ENCODE measurements at regions not wholly inside any gene's neighbourhood (a gene's known extent, or its start where the extent isn't known, plus 50 kb on each side); places are given as distances from the start of the nearest gene placed in this dataset.
"Not testable (repeated sequence)": the region's sequence is repeated elsewhere in the genome, so short reads cannot be mapped to it uniquely, and the experiment has no call there.

DNA sequence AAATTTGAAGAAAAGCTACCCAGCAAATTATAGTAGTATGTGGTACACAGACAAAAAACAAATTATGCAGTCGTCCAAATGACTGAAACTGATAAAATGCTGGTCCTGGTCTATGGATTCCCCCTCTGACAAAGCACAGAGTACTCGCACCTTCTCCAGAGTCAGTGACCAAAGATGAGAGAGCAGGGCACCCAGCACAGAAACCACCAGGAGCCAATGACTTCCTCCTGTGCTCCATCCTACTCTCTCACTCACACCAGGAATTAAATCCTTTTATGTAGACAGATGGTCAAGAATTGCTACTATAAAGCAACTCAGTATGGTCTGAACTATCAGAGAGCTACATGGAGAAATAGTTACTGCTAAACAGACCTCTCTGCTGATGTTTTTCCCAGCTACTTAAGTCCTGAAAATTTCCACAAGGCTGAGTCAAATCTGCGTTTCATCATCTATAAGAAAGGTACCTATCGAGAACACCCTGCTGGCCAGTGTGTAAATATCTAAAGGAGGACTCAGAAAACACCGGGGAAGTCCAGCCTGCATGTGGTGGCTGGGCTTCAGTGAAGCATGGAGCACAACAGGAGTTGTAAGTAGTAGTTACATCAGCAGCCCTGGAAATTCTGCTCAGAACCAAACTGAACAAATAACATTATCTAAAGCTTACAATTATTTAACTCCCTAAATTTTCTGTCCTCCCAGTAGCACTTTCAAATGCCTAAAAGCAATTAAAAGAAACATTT lies 84.5 kb upstream of the FBXO28 start:
- ATAC-seq; DNase-seq (ENCODE audit: low spot score): not testable (repeated sequence)

DNA sequence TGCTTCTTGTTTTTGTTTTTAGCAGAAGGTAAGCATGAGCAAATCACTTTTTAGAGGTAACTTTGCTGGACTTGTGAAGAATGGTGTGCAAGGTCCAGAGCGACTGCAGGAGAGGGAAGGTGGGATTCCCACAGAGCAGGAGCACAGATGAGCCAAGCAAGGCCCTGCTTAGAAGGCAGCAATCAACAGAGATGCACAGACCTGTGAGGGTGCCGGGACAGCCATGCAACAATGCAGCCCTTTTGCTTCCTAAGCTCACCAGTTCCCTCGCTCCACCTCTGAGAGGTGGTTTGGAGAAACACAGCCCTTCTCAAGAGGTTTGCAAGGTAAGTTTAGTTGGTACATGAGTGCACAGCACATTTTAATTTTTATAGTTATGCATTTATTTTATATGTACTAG lies 85.1 kb upstream of the FBXO28 start:
- ATAC-seq; DNase-seq (ENCODE audit: low spot score): not testable (repeated sequence)

DNA sequence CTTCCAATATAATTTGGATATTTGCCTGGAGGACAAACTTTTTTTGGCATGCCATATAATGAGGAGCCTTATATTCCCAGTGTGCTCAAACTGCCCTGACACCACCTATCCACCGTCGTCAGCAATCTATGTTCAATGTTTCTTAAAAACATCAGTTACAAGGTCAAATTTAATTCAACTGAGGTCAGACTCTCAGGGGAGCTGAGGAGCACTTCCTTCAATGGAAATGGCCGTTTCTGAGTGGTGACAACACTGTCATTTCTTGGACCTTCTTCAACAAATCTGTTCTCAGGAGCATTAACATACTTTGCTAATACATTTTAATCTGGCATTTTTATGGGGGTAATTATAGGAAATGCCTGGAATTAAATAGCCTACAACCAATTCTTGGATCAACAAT lies 90.8 kb upstream of the FBXO28 start:
- not testable (repeated sequence) for ATAC-seq; DNase-seq (ENCODE audit: low spot score)

DNA sequence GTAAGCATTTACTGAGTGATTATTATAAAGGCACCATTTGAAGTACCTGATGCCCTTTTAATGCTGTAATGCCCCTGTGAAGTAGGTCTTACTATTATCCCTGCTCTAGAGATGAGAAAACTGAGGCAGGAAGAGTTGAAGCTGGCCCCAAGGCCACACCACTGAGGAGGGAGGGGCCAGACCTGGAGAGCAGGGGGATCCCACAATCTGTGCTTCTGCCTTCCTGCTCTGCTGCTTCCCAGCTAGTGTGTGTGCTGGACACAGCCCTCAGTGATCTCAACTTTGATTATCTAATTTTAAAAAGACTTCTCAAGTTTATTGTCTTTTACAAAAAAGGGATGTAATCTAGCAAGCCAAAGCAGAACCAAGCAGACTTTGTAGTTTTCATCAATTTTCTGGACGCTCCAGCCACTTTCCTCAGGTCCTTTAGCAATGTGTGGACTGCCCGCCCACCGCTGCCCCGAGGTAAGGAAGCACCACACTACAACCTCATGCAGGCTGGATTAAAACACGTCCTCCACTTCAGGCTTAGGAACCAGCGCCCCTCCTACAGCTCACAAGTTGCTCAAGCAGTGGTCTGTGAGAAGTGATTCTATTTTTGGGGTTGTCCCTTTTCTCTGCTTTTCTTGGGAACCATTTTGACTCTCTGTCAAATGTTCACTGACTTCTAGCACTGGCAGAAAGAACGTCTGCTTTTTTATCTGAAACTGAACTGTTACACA lies 91.5 kb upstream of the FBXO28 start:
- ATAC-seq; DNase-seq (ENCODE audit: low spot score): not testable (repeated sequence)

DNA sequence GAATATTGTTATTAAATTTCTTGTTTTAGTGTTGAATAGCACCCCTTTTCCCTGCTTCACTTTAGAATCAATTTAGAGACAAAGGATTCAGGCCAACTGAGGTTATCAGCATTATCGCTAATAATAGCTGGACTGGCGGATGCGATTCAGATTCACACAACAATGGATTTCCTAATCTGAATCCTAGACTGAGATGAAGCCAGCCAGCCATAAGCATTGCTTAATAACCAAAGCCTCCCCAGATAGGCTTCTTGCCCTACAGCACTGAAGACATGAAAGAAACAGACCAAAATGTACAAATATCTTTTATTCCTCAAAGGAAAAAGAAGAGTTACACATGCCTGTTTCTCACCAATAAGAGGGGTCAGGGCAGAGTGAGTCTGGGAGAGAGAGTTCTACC lies 94.0 kb upstream of the FBXO28 start:
- peak; percentile 26 for ATAC-seq
- not testable (repeated sequence) for DNase-seq (ENCODE audit: low spot score)

DNA sequence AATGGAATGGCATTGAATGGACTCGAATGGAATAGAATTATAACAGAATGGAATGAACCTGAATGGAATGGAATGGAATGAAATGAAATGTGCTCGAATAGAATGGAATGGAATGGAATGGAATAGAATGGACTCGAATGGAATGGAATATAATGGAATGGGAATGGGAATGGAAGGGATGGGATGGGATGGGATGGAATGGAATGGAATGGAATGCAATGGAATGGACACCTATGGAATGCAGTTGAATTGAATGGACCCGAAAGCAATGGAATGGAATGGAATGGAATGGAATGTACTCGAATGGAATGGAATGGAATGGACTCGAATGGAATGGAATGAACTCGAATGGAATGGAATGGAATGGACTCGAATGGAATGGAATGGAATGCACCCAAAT lies 98.1 kb upstream of the FBXO28 start:
- not testable (repeated sequence) for ATAC-seq; DNase-seq (ENCODE audit: low spot score)

DNA sequence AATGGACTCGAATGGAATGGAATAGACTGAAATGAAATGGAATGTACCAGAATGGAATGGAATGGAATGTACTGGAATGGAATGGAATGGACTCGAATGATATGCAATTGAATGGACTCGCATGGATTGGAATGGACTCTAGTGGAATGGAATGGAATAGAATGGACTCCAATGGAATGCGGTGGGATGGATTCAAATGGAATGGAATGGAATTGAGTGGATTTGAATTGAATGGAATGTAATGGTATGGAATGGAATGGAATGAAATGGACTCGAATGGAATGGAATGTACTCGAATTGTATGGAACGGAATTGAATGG lies 99.6 kb upstream of the FBXO28 start:
- ATAC-seq (no peak), DNase-seq (ENCODE audit: low spot score) (no peak)

DNA sequence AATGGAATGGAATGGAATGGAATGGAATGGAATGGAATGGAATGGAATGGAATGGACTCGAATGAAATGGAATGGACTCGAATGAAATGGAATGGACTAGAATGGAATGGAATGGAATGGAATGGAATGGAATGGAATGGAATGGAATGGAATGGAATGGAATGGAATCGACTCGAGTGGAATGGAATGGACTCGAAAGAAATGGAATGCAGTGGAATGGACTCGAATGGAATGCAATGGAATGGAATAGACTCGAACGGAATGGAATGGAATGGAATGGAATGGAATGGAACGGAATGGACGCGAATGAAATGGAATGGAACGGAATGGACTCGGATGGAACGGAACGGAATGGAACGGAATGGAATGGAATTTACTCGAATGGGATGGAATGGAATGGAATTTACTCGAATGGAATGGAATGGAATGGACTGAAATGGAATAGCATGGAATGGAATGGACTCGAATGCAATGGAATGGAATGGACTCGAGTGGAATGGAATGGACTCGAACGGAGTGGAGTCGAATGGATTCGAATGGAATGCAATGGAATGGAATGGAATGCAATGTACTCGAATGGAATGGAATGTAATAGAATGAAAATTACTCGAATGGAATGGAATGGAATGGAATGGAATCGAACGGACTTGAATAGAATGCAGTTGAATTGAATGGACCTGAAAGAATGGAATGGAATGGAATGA lies 100.1 kb upstream of the FBXO28 start:
- DNase-seq (ENCODE audit: low spot score); ATAC-seq: not testable (repeated sequence)

DNA sequence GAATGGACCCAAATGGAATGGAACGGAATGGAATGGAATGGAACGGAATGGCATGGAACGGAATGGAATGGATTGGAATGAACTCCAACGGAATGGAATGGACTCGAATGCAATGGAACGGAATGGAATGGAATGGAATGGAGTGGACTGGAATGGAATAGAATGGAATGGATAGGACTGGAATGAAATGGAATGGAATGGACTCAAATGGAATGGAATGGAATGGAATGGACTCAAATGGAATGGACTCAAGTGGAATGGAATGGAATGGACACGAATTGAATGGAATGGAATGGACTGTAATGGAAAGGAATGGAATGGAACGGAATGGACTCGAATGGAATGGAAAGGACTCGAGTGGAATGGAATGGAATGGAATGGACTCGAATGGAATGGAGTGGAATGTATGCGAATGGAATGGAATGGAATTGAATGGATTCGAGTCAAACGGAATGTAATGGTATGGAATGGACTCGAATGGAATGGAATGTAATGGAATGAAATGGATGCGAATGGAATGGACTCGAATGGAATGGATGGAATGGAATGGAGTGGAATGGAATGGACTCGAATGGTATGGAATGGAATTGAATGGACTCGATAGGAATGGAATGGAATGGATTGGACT lies 101.0 kb upstream of the FBXO28 start:
- not testable (repeated sequence) for ATAC-seq

DNA sequence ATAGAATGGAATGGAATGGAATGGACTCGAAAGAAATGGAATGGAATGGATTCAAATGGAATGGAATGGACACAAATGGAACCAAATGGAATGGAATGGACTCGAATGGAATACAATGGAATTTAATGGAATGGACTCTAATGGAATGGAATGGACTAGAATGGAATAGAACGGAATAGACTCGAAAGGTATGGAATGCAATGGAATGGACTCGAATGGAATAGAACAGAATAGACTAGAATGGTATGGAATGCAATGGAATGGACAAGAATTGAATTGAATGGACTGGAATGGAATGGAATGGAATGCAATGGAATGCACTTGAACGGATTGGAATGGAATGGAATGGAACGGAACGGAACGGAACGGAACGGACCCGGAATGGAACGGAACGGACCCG lies 101.7 kb upstream of the FBXO28 start:
- not testable (repeated sequence) for ATAC-seq; DNase-seq (ENCODE audit: low spot score)

More for the DNA sequence above, 101.0 kb upstream of the FBXO28 start:
- DNase-seq (ENCODE audit: low spot score), result not testable (repeated sequence)

DNA sequence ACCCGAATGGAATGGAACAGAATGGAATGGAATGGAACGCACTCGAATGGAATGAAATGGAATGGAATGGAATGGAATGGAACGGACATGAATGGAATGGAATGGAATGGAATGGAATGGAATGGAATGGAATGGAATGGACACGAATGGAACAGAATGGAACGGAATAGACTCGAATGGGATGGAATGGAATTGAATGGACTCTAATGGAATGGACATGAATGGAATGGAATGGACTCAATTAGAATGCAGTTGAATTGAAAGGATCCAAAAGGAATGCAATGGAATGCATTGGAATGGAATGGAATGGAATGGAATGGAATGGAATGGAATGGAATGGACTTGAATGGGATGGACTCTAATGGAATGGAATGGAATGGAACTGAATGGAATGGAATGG lies 102.2 kb upstream of the FBXO28 start:
- not testable (repeated sequence) for ATAC-seq; DNase-seq (ENCODE audit: low spot score)

DNA sequence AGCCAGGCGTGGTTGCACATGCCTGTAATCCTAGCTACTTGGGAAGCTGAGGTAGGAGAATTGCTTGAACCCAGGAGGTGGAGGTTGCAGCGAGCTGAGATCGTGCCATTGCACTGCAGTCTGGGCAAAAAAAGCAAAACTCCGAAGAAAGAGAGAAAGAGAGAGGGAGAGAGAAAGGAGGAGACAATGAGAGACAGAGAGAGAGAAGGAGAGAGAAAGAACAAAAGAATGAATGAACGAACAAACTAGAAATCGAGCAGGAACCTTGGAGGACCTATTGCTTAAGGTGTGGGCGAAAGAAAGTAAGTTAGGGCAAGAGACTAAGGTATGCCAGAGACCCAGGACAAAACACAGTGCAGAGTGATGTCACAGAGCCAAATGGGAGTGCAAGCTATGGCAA lies 102.8 kb upstream of the FBXO28 start:
- not testable (repeated sequence) for ATAC-seq; DNase-seq (ENCODE audit: low spot score)

DNA sequence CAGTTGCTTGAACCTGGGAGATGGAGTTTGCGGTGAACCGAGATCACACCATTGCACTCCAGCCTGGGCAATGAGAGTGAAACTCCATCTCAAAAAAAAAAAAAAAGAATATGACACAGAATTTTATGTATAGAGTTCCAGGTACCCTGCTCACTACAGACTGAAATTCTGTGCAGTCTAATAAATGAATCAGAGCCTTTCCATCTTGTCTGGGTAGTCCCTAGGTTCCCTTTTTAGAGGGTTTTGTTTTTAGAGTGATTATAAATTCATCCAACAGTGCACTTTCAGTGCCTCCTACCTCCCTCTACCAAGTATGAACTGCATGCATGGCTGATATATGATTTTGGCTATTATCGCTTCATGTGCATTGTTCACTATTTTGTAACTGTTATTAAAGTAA lies 107.9 kb upstream of the FBXO28 start:
- DNase-seq (ENCODE audit: low spot score); ATAC-seq: not testable (repeated sequence)

DNA sequence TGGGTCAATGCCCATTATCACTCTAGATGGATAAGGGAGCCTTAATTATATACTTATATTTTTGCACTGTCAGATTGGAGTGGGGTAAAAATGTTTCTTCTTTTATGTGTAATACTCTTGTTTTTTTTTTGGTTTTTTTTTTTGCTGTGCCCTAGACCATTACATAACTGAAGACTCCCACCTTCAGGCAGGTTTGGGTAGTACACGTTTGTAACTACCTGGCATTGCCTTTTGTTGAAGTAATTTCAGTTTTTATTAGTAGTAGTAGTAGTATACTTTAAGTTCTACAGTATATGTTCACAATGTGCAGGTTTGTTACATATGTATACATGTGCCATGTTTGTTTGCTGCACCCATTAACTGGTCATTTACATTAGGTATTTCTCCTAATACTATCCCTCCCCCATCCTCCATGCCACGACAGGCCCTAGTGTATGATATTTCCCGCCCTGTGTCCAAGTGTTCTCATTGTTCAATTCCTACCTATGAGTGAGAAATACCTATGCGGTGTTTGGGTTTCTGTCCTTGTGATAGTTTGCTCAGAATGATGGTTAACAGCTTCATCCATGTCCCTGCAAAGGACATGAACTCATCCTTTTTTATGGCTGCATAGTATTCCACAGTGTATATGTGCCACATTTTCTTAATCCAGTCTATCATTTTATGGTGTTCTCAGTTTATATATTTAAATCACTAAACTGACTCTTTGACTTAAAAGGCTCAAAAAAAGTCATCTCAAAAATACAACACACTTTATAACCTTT lies 109.2 kb upstream of the FBXO28 start:
- DNase-seq (ENCODE audit: low spot score); ATAC-seq: not testable (repeated sequence)

DNA sequence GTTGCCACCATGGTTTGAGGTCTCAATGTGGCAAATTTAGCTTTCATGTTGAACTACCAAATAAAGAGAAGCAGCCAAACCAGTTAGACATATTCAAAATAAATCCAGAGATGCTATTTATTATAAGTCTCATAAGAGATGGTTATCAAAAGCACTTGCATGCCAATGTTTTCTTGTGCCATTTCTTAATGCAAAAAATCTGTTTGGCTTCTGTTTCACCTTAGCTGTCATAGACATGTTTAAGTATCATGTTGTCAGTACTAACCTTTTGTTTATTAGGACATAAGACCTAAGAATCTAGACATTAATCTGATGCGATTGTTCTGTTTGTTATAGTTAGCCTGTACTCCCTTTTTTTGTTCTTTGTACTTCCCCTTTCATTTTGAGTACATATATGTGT lies 110.0 kb upstream of the FBXO28 start:
- ATAC-seq, result not testable (repeated sequence)

DNA sequence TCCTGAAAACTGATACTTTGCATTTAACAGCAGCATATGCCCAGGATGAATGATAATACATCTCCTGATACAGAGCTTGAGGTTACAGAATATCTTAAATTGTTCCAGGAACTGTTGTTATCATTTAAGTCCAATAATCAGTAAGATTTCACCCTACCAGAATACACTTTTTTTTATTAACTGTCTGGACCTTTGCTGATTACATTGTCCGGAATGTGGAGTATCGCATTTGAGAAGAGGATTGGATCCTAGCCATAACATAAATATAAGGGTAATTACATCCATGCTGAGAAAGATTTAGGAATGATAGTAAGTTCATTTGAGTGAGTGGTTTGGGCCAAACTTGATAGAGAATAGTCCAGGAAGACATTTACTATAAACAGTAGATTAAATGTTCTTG lies 112.2 kb upstream of the FBXO28 start:
- ATAC-seq, result not testable (repeated sequence)

More for the DNA sequence above, 110.0 kb upstream of the FBXO28 start:
- not testable (repeated sequence) for DNase-seq (ENCODE audit: low spot score)

DNA sequence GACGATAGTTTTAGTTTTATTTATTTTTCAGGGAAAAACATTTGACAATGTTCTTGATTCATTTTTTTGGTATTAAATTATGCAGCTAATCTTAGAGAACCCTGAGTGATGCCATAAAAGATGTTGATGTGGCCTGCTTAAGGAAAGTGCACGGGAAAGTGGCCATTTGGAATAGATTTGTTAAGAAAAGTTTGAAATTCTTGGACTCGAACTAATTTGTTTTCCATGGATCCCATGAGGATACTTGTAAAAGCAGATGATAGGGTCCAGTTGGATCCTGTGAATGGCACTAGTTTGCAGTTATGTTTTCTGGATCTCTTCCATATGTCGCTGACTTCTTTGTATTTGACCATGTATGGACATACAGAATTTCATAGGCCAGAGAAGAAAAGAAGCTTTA lies 114.2 kb upstream of the FBXO28 start:
- not testable (repeated sequence) for ATAC-seq; DNase-seq (ENCODE audit: low spot score)

More for the DNA sequence above, 112.2 kb upstream of the FBXO28 start:
- not testable (repeated sequence) for DNase-seq (ENCODE audit: low spot score)

DNA sequence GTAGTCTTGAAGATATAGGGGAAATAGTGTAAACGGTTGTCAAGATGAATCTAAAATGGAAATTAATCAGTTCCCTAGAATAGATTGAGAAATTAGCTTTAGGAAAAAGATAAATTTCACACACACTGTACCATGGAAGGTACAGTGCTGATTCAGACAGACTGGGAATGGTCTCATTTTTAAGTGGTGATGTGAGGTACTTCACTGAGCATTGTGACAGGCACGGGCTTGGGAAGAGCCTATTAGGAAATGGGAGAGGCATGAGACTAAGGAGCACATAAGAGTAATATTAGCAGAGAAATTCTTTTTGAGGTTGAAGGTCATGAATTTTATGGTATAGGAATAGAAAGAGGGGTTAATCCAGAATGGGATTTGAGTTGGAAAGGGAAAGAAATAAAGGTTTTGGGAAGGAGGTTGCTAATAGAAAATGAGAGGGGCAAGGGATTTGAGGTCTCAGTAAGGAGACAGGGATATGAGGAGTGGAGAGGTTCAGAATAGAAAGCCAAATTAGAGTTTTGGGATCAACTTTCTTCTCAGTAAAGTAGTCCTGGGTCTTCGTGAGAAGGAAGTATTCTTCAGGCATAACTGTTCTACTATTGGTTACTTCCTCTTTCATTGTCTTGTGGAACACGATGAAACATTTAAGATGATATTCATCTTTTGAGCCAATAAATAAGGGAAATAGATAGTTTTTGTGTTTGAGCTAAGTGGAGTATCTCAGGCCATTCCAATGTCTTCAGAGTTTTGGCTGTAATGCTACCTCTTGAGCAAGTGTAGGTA lies 115.0 kb upstream of the FBXO28 start:
- not testable (repeated sequence) for ATAC-seq; DNase-seq (ENCODE audit: low spot score)

DNA sequence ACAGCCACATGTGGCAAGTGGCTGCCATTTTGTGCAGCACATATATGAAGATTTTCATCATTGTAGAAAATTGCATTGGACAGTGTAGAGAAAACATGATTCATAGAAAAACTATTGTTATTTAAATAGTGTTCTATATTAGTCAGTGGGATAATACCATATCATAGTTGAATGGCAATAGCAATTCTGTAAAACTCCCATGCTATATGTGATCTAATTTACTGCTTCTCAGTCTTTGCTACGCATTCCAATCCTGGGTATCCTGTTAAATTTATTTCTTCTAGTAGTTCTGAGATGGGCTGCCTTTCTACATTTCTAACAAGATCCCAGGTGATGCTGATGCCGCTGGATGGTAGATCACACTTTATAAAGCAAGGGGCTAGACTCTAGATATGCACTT lies 117.5 kb upstream of the FBXO28 start:
- not testable (repeated sequence) for ATAC-seq; DNase-seq (ENCODE audit: low spot score)
